Lower leg skin (tissue), 4 donors: ENCODE measurements at regions not wholly inside any gene's neighbourhood (a gene's known extent, or its start where the extent isn't known, plus 50 kb on each side); places are given as distances from the start of the nearest gene placed in this dataset.

Experiments used
- DNase-seq, 2 donors: peaks; one replicate each; pipeline ENCODE4 v3.0.0-alpha.2; 2019; ENCODE audit warnings: low spot score in 2 of 2
- H3K4me3 ChIP-seq: fragments of 200-600 bp; sonication (generic); 2 replicates; pipeline ENCODE4 v1.5.1; 2017; ENCODE audit warnings: mild to moderate bottlenecking, low read depth; ENCODE audit not compliant: poor library complexity, severe bottlenecking
- POLR2A ChIP-seq, 2 donors: fragments of 450-650 bp; IDR thresholded peaks; one replicate each; pipeline ENCODE4 v1.6.1; 2016 to 2017; ENCODE audit warnings: antibody characterized with exemption in 2 of 2, mild to moderate bottlenecking in 1 of 2, moderate library complexity in 1 of 2
- WGBS, 2 donors: methylation state at CpG; one replicate each; pipeline ENCODE4 v1.1.5; 2018; 5-methylcytosine and 5-hydroxymethylcytosine counted together
- intact Hi-C: fragments of 100-400 bp; cut with DNase I; formaldehyde crosslinking; loops from one replicate; pipeline ENCODE4 v1.15.0; 2023; ENCODE audit warnings: low total_unique reads
- TF ChIP-seq, protein P1 (sequence below), 3 donors: fragments of 450-650 bp; IDR thresholded peaks; one replicate each; pipeline ENCODE4 v1.5.1; 2016; ENCODE audit warnings: antibody characterized with exemption in 3 of 3, mild to moderate bottlenecking in 3 of 3, moderate library complexity in 2 of 3

- intact Hi-C loops: no loop called here
- TF ChIP-seq POLR2A (IDR thresholded peaks at IDR 0.05): no peak
- TF ChIP-seq, protein P1, sequence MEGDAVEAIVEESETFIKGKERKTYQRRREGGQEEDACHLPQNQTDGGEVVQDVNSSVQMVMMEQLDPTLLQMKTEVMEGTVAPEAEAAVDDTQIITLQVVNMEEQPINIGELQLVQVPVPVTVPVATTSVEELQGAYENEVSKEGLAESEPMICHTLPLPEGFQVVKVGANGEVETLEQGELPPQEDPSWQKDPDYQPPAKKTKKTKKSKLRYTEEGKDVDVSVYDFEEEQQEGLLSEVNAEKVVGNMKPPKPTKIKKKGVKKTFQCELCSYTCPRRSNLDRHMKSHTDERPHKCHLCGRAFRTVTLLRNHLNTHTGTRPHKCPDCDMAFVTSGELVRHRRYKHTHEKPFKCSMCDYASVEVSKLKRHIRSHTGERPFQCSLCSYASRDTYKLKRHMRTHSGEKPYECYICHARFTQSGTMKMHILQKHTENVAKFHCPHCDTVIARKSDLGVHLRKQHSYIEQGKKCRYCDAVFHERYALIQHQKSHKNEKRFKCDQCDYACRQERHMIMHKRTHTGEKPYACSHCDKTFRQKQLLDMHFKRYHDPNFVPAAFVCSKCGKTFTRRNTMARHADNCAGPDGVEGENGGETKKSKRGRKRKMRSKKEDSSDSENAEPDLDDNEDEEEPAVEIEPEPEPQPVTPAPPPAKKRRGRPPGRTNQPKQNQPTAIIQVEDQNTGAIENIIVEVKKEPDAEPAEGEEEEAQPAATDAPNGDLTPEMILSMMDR (IDR thresholded peaks at IDR 0.05): no peak
- no peak overlapping the region for H3K4me3 ChIP-seq
- WGBS, 2 donors: 18 to 26% methylated on average over 6 of the region's 6 CpGs
- DNase-seq: no peak
Measured at GRCh38 chr15:66921319-66921915, 144.0 kb upstream of the SMAD3 start.

DNA sequence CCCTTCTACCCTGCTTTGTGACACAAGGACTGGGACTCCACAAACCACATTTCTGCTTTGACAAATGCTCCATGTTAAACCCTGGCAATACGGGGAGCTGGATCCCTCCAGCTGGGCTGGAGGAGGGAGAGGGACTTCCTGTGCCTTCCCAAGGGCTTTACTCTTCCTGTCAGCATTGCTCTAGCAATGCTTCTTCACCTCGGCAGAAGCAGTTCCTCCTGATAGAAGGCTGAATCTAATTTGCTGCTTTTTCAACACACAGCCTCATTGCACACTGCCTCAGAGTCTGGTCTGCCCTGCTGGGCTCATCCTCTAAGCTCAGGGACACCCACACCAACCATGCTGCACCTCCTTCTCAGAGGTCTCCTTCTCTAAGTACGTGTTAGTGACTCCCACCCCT lies 142.8 kb upstream of the SMAD3 start:
- TF ChIP-seq POLR2A (IDR thresholded peaks at IDR 0.05): no peak
- TF ChIP-seq, protein P1 (IDR thresholded peaks at IDR 0.05): no peak
- no peak overlapping the region for H3K4me3 ChIP-seq
- DNase-seq: no peak
- intact Hi-C loops: no loop called here
- WGBS, 2 donors: 49 to 63% methylated on average over 3 of the region's 3 CpGs

DNA sequence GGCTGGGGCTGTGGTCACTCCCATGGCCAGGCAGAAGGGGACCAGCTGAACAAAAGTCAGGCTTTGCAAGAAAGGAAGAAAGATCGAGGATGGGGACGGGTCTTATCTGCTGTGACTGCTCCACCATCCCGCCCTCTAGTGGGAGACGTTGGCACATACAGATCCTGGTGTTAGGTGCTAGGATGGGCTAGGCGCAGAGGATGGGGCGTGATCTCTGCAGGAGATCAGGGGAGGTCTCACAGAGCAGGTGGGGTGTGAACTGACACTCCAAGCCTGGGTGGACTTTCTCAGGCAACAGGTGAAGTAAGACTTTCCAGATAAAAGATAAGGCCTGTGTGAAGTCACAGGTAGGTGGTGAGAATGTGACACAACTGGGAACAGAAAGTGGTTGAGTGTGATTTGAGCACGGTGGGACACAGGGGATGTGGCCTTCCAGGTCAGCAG lies 141.9 kb upstream of the SMAD3 start:
- 35 to 38% methylated on average over 7 of the region's 7 CpGs for WGBS, 2 donors
- DNase-seq: no peak
- TF ChIP-seq POLR2A (IDR thresholded peaks at IDR 0.05): no peak
- TF ChIP-seq, protein P1 (IDR thresholded peaks at IDR 0.05): no peak

DNA sequence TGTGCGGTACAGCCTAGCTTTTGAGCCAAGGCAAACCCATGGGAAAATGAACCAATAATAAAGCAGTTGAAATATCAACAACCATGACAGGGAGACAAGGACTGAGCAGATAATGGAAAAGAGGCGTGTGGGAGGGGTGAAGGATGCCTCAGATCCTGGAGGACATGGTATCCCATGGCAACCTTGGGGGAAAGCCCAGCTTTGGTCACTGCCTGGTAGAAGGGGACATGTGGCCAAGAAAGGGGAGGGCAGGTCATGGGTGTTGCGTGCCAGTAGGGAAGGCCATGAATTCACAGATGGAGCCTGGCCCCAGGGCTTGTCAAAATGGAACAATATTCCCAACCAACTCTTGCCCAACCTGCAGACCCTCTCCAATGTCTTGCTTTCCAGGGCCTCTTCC lies 140.5 kb upstream of the SMAD3 start:
- no peak overlapping the region for H3K4me3 ChIP-seq
- 89 to 93% methylated on average over 3 of the region's 3 CpGs for WGBS, 2 donors
- DNase-seq: no peak
- intact Hi-C loops: no loop called here
- no peak for TF ChIP-seq POLR2A (IDR thresholded peaks at IDR 0.05)
- TF ChIP-seq, protein P1 (IDR thresholded peaks at IDR 0.05): no peak

More for the DNA sequence above, 141.9 kb upstream of the SMAD3 start:
- H3K4me3 ChIP-seq: no peak overlapping the region
- intact Hi-C loops: no loop called here

- WGBS, 2 donors: 84 to 86% methylated on average over 4 of the region's 4 CpGs
- TF ChIP-seq POLR2A (IDR thresholded peaks at IDR 0.05): no peak
- TF ChIP-seq, protein P1 (IDR thresholded peaks at IDR 0.05): no peak
- H3K4me3 ChIP-seq: no peak overlapping the region
- DNase-seq: no peak
- intact Hi-C loops: no loop called here
Measured at GRCh38 chr15:66925721-66926120, 139.7 kb upstream of the SMAD3 start.
